ENCODE measurements at regions not wholly inside any gene's neighbourhood (a gene's known extent, or its start where the extent isn't known, plus 50 kb on each side); places are given as distances from the start of the nearest gene placed in this dataset.
A peak's percentile ranks its signal among the peaks of the same experiment; 100 is the strongest.

DNA sequence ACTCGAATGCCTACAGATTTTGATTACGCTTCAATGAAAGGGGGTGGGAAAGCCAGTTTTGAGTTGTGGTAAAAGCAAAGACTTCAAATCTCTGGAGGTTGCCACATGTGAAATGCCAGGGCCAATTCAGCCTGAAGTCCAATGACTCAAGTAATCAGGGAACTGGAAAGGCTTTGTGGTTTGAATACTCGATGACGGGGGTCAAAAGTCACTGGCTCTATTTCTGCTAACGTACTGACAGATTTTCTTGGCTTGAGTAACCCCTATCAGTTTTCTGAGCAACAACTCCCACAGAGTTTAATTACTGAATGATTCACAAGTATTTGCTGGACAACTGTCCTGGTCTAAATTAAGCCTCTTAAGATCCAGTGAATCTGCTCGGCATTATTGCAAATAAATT, 152.2 kb downstream of the SIPA1L2 start:
- DNase-seq (ENCODE audit: low read depth), result peak; percentile 98

DNA sequence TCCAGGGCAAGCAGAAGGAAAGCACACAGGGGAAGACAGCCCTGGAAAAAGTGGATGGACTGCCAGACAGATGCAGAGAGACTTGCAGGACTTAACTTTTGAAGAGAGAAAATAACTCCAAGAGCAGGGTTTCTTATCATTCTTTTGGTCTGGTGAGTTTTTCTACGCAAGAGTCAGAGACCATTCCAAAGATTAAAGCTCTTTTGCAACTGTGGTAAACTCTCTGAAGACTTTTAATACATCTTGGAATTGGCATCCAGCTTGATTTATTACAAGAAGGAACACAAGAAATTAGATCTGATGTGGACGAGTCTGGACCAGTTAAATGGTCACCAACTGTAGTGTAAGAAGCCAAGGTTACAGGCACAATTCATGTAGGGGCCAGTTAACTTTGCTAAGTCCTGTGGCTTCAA, 153.4 kb downstream of the SIPA1L2 start:
- DNase-seq (ENCODE audit: low read depth), result peak; percentile 44

DNA sequence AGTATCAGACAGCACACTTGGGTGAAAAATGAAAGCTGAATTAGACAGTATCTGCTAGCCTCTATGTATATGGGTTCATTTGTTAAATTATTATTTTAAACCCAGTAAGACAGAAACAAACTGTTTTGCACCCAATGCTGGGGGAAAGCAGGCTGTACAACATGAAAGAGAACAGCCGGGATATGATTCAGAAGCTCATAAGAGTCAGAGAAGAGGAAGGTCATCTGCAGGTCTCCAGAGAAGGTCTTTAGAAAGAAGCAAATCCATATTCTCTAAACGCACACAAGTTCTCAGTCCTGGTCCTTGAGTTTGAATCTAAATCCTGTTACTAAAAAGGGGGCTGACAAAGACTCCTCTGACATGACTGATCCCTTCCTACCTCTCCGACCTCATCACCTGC, 155.1 kb downstream of the SIPA1L2 start:
- no peak for DNase-seq (ENCODE audit: low read depth)

DNA sequence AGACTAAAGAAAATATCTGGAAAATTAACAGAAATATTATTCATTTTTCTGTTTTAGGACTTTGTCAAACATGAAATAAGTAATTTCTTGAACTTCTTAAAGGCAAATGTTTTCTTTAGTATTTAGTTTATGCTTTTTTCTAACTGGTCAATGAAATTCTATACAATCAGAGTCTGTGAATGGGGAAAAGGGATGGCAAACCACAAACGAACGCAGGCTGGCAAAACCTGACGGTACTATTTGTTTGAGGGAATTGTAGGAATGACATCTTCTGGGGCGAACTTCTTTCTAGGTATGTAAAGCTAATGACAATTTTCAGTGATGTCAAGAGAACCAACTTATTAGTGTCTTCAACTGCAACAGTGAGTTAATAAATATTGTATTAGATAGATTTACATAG, 156.0 kb downstream of the SIPA1L2 start:
- DNase-seq (ENCODE audit: low read depth), result no peak

DNA sequence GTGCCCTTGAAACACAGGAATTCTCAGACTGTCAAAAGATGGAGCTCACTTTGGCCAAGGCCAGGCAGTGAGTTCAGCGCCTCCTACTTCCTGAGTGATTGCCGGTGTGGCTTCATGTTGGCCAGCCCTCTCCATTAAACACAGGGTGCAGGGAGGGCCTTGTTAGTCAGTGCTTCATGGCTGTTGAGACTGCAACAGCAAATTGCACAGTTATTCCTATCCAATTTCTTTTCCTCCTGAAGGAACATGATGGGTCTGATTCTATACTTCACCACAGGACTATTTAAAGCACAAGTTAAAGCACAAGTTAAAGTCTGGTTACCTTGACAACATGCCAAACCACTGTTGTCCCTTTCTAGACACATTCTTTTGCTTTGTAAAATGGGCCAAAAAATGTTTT, 156.6 kb downstream of the SIPA1L2 start:
- peak; percentile 76 for DNase-seq (ENCODE audit: low read depth)

DNA sequence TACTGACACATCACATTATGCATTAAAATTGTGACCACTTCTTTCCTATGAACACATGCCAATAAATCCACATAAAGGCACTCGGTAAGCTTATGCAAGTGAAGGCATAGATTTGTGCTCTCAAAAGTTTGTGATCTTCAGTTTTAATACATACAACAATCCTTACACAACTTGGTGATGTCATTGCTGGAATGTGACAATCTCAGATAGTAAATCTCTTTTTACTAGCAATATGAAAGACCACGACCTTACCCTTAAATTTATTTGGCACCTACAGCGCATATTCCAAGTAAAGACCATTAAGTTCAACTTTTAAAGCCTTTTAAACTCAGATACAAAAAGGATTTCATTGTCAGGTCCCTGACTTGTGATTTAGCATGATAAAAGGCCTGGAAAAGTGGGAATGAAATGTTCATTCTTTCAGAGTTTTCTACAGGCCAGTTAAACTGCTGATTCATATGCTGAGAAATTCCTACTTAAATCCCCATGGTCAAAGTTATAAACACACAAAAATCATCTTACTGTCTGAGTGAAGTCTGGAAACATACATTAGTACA, 157.4 kb downstream of the SIPA1L2 start:
- DNase-seq (ENCODE audit: low read depth), result peak; percentile 86

DNA sequence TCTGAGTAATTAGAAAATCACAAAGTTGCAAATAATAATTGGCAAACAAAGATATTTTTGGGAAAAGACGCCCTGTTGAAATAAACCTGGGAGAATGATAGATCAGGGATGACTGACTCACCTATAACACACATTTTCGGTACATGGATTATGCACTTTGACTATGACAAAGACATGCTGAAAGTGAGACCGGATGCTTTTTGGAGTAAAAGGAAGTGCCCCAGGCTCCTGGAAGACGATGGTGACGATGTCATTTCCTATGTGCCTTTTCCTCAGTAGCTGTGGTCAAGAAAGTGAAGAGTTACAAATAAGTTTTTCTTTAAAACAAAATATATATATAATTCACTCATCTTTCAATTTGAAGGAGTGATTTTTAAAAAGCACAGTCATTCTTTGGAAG, 158.7 kb downstream of the SIPA1L2 start:
- peak; percentile 19 for DNase-seq (ENCODE audit: low read depth)

DNA sequence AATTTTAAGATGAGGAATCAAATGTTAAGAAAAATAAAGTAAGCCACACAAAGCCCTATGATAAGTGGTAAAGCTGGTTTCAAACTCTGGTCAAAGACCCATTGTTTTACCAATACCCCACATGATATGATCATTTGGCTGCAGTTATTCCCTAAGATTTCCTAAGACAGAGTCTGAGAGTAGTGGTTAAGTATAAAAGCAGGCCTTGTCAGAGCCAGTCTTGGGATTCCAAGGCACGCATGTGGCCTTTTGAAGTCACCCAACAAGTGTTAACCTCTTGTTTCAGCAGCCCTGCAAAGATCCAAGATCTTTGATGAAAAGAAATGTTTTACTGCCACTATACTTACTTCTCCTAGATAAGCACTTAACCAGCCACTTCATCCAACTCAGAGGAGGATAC, 159.2 kb downstream of the SIPA1L2 start:
- no peak for DNase-seq (ENCODE audit: low read depth)

DNA sequence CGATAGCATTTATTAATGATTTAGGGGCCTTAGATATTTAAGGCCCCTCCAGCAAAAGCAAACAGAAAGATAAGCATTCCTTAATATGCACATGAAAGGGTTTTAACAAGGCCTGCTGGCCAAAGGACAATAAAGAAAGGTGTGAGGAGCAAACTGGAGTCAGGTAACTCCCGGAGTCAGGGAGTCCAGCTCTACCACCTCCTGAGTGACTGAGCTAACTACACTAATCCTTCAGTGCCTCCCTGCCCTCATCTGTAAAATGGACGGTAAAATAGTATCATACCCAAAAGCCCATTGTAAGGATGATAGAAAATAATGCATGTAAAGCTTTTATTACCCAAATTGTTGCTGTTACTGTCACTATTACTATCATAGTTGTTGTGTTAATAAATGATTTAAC, 161.7 kb downstream of the SIPA1L2 start:
- no peak for DNase-seq (ENCODE audit: low read depth)

DNA sequence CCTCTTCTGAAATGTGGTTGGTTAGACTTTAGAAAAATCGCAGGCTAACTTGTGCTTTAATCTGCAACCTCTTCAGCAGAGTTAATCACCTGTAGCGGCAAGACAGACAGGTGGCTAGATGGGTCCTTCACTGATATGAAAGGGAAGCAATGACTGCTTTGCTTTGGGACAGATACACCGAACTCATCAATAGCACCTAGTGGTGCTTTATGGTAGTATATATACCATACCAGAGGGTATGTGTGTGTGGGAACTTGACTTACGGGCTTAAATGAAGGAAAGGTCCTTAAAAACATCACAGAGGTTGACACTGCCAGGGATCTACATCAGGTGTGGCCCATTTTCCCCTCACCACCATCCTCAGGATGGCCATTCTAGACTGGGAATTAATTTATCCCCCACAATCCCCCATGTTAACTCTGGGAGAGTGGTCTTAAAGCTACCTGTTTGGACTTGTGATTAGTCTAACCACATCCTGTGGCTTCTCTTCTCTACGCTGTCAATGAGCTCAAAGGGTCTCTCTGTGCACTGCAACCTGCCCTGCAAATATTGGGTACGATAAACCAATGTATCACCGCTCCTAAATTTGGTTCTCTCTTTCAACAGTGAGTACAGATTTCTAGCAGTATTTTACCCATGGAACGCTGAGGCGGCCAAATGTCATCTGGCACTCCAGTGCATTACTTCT, 162.7 kb downstream of the SIPA1L2 start:
- no peak for DNase-seq (ENCODE audit: low read depth)

DNA sequence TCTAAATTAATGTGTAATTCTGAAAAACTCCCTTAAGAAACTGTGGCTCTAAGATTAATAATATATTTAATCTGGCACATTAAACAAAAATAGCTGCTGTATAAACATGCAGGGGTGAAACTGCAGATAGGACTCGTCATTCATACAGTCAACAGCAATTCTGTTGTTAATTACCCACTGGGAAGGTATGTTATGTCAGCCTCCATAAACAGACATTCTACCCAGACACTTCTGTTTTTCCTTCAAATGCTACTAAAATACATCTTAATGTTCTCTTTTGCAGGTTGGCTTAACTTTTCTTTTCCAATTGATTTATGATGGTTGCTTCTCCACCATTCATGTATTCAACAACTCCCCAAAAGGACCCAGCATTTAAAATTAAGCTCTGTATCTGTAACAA, 165.6 kb downstream of the SIPA1L2 start:
- no peak for DNase-seq (ENCODE audit: low read depth)

DNA sequence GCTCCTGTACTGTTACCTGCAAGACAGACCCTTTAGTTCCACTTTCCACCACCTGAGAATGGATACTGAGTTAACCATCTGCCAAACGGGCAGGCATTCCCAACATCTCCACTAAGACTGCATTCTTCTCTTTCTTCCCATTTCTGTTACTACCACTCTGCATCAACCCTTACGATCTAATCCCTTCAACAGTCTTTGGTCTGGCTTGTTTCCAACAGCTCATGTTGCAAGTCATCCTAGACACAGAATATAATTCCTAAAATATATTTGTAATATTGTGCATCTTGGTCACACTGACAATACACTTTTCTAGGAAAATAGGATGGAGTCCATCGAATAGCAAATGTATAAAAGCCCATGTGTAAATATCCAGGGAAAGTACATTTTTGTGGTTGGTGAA, 166.7 kb downstream of the SIPA1L2 start:
- DNase-seq (ENCODE audit: low read depth), result peak; percentile 38

DNA sequence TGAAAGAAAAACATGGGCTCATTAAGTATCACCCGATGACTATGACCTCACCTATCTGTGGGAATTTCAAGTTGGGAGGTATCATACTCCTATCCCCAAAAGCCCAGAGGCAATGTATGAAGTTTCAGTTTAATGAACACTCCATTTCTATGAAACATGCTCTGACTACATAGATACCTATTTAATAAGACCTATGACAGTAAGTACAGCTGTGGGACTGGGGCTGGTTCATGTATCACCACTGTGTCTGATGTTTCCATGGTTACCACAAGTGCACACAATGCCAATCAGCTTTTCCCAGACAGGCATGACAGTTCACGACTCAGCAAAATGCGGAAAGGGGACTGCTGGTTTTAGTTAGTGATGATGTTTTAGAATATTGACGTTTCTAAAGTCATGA, 167.7 kb downstream of the SIPA1L2 start:
- DNase-seq (ENCODE audit: low read depth), result peak; percentile 11

DNA sequence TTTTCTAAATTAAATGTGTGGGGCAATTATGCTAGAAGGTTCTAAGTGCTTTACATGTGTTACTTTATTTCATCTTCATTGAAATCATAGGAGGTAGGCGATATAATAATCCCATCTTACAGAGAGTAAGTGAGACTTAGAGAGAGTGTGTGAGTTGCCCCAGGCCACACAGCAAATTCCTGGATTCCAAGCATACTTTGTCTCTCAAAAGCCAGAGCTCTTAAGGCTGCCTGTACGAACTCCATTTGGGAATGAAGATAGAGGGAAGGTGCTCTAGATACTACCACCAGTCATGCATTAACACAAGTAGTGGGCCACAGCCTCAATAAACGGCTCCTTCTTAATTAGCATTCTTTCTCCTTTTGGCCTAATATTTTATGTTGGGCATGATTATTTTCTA, 170.1 kb downstream of the SIPA1L2 start:
- peak; percentile 70 for DNase-seq (ENCODE audit: low read depth)

DNA sequence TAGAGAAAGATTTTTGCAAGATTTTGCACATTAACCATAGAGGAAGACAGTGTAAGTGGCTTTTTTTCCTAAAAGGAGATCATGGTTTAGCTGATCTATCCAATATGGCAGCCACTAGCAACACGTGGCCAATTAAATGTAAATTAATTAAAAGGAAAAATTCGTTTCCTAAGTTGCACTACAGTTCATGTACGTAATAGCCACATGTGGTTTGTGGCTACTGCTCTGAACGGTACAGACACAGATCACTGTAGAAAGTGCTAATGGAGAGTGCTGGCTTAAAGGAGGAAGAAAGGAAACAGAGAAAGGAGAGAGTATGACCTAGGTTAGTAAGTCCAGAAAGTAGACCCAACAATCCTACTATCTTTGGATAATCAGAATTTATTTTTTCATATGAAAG, 170.8 kb downstream of the SIPA1L2 start:
- DNase-seq (ENCODE audit: low read depth), result no peak

DNA sequence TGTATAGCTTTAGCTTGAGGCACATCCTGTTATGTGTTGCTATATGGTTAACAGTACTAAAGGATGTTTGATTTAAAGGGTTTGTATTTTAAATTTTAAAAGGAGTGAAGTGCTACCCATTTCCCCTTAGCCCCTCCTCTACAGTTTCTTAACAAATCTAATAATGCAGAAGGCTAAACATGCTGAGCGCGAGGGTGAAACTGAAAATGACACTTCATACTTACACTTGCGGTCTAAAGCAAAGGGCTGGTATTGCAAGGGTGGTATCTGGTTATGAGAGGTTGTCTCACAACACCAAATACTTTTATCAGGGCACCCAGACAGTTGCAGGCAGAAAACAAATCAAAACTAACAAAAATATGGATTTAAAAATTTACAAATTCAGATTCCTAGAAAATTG, 172.3 kb downstream of the SIPA1L2 start:
- DNase-seq (ENCODE audit: low read depth), result no peak

DNA sequence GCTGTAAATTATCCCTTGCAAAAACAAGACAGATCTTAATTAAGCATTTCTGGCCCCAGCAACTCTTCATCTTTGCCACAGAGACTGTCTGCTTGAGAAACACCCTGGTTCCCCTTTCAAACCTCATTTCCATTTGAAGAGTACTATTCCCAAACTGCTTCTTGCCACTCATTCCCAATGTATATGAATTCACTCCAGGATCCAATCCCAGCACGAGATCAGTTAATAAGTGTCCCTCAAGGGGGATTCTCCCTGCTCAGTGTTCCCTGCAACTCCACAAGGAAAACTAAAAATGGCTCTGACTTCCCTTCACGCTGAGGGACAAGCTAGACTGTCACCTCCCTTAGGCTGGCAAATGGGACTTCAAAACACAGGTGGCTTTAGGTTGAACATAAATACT, 173.2 kb downstream of the SIPA1L2 start:
- DNase-seq (ENCODE audit: low read depth), result no peak

DNA sequence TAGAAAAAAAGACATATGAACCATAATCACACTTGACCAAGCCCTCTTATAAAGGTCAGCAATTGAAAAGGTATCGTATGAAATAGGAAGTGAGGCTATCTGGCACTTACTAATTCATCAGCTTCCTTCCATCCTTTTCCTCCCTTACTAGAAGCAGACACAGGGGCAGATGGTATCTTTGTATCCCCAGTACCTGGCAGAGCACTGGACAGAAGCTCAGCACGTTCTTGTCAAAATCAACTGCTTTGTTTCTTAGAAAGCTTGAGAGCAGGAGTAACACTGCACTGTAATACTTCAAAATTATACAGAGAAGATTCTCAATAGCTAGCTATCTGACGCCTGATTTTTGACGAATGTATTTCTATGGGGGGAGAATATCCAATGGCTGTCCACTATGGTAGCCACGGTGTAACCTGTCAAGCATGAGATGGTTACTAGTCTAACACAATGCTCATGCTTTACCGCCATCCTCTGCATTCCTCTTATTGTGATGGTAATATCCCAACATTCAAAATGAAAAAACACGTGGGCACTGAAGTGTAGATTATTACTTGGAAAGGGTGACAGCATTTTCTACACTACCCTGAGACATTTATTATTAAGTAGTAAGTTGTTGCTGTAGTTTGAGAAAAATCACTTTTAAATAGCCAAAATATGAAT, 175.6 kb downstream of the SIPA1L2 start:
- DNase-seq (ENCODE audit: low read depth), result no peak

DNA sequence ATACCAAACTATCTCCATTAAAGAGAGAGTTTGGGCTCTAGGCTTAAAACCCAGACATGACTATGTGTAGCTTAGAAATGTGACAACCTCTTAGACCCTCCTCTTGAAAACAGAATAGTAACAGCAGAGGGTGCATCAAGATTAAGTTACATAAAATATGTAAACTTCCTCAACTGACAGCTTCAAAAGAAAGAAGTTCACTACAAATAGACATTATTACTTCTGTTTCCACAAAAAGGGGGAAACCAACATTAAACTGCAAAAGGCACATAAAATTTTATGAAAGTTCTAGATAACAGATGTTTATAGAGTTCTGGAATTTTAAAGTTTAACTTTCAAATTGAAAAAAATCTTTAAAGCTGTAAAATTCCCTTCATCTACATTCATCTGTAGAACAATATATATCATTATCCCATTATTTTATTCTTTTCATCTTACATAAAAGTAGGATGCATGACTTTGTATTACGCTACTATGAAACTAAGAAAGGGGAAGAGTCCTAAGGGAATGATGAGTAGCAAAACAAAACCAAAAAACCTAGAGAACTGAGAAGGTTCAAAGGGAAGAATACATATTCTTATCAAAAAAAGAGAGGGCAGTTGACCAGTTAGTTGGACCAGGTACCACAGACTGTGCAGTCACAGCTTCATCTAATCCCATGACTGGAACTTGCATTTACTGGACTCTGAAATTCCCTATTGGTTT, 177.0 kb downstream of the SIPA1L2 start:
- DNase-seq (ENCODE audit: low read depth), result no peak

DNA sequence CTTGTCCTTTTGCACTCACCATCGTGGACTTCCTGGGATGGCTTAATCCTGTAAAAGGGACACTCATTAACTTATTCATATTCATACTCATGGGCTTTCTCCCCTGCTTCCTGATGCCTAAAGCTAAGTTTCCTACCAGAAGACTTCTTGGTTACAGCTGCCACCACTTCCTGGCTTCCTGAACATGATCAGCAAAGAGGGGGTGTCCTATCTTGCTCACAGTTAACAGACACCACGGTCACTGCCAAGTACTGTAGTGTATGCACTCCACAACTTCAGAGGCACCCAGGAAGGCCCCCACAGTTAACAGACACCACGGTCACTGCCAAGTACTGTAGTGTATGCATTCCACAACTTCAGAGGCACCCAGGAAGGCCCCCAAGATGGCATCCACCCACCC, 177.8 kb downstream of the SIPA1L2 start:
- DNase-seq (ENCODE audit: low read depth), result no peak

DNA sequence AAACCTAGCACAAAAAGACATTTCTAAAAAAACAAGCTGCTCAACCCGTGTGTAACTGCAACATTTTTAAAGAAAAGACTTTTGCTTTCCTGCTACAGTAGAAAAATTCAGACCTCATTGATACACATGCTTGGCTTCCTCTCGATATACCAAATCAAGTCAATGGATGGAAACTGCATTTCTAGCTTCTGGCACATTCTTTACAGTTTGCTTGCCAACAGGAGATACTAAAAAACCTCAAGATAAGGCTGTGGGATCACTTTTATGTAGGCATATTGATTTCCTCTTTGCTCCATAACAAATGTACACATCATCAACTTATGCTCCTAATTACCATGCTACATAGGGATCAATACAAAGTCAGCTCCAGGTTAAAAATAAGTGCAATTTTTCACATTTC, 178.4 kb downstream of the SIPA1L2 start:
- no peak for DNase-seq (ENCODE audit: low read depth)

DNA sequence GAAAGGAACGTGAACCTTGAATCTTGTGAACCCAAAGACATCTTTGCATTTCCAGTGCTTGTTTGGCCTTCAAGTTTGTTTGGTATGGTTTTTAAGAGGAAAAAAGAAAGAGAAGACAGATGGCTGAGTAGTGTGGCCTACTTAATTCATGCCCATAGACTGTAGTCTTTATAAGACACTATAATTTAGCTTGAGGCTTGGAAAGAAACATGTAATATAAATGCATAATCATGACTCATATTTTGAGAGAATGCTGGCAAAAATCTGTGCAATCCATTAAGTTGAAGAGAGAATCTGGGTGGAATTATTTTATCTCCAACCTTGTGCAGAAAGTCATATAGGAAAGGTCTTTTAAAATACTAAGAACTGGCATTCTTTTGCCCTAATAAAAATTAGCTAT, 179.3 kb downstream of the SIPA1L2 start:
- peak; percentile 39 for DNase-seq (ENCODE audit: low read depth)

DNA sequence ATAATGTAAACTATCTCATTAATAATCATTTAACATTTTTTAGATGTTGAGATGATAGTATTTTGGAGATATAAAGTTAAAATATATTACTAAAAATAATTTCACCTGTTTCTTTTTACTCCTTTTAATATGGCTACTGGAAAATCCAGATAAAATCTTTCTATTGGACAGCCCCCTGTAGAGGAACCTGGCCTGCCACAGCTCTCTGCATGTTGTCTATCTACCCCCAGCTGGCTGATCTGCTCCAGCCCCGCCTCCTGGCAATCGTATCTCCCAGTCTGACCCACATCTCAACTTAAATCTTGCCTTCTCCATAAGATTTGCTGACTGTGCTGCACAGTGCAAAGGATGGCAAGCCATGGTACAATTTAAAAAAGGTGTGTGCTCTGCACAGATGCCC, 182.8 kb downstream of the SIPA1L2 start:
- no peak for DNase-seq (ENCODE audit: low read depth)
